ENCODE measurements at regions not wholly inside any gene's neighbourhood (a gene's known extent, or its start where the extent isn't known, plus 50 kb on each side); places are given as distances from the start of the nearest gene placed in this dataset.
A peak's percentile ranks its signal among the peaks of the same experiment; 100 is the strongest.

GRCh38 chr12:124238886-124239285 is 56.0 kb upstream of the RFLNA start:
- CTCF ChIA-PET = no interaction called here

DNA sequence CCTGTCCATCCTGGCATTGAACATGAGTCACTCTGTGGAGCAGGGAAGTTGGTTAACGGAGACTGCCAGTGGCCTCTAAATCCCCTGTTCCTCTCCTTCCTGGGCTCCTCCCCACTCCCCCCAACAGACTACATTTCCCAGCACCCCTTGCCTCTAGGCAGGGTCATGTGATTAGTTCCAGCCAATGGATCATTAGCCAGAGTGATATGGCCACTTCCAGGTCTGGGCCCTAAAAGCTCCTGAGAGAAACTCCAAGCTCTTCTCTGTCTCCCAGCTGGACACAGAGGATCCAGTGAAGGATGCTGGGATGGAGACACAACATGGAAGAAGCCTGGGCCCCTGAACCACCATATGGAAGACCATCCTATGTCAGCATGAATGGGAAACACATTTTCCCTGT is 54.4 kb upstream of the RFLNA start:
- no peaks in the 10 kb centered on the region for H3K36me3 ChIP-seq (ENCODE audit: control insufficient read depth in 1 of 2, insufficient read depth in 2 of 2, low read length in 2 of 2)
- H3K27me3 ChIP-seq (ENCODE audit: insufficient read depth, low read length) = no peaks in the 10 kb centered on the region; the same call in 1 of the 2 replicates
- ChIA-PET POLR2A (no interaction called here), RAD21 (ENCODE audit: low non-redundant PET in 1 of 2, low total read pairs in 2 of 2, uncharacterized antibody in 2 of 2, unreplicated experiment in 2 of 2) (no interaction called here), CTCF (no interaction called here)
- TF ChIP-seq ELF1 (IDR thresholded peaks at IDR 0.05; ENCODE audit: borderline replicate concordance, low read depth) (peak; percentile 66), RAD21 (IDR thresholded peaks at IDR 0.05; ENCODE audit: low read depth) (no peak), CBX3 (IDR thresholded peaks at IDR 0.05; ENCODE audit: low read depth) (no peak), YY1 (IDR thresholded peaks at IDR 0.05; ENCODE audit: extremely low read depth, insufficient replicate concordance, low read depth, low read length) (peak; percentile 70), EZH2 (IDR thresholded peaks at IDR 0.05) (no peak), SIN3A (IDR thresholded peaks at IDR 0.05; ENCODE audit: low read depth) (no peak), SP1 (IDR thresholded peaks at IDR 0.05; ENCODE audit: low read depth) (peak; percentile 46; the same call in 1 of the 2 replicates), POLR2A (IDR thresholded peaks at IDR 0.05; ENCODE audit: borderline replicate concordance, extremely low read depth, insufficient read depth, insufficient read length) (no peak), CEBPB (IDR thresholded peaks at IDR 0.05; ENCODE audit: low read depth) (no peak), ZNF274 (IDR thresholded peaks at IDR 0.05; ENCODE audit: low read depth, low read length) (no peak), ZFX (IDR thresholded peaks at IDR 0.05) (peak; percentile 28; the same call in 1 of the 2 replicates), JUND (IDR thresholded peaks at IDR 0.05) (no peak)
- TF ChIP-seq, protein P1, sequence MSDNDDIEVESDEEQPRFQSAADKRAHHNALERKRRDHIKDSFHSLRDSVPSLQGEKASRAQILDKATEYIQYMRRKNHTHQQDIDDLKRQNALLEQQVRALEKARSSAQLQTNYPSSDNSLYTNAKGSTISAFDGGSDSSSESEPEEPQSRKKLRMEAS (IDR thresholded peaks at IDR 0.05) = no peak
- DNase-seq (ENCODE audit: low read depth, low spot score) (peak; percentile 39), ATAC-seq (peak; percentile 100)
- H4K20me1 ChIP-seq (ENCODE audit: insufficient read depth) = no peaks in the 10 kb centered on the region
- no peaks in the 10 kb centered on the region for H3K9me3 ChIP-seq (ENCODE audit: control insufficient read depth in 1 of 2, insufficient read depth in 1 of 2, low read depth in 1 of 2, low read length in 2 of 2)
- no peaks in the 10 kb centered on the region for H3K9me2 ChIP-seq (ENCODE audit: insufficient read depth)
- BruUV-seq (replicated peaks) = no TSS peak
- H3K79me2 ChIP-seq (ENCODE audit: insufficient read depth, low read length) = no peaks in the 10 kb centered on the region
- H3K9ac ChIP-seq (ENCODE audit: low read length) = no peak overlapping the region
- intact Hi-C loops (cut with micrococcal nuclease) = no loop called here
- H3K4me1 ChIP-seq (ENCODE audit: control insufficient read depth in 1 of 2, insufficient read depth in 2 of 2, low read length in 2 of 2) = peaks cover 0 to 5% of the 10 kb centered on the region in 2 experiments; a peak in 1 of 4 replicates
- H3K4me2 ChIP-seq (ENCODE audit: low read length) = no peak overlapping the region
- no peak overlapping the region for H2AFZ ChIP-seq (ENCODE audit: low read depth, low read length, poor library complexity, severe bottlenecking)
- H3K4me3 ChIP-seq (replicated peaks in 1 of 2; ENCODE audit: low read depth in 1 of 2, low read length in 2 of 2) = no peak overlapping the region
- H3K27ac ChIP-seq (ENCODE audit: low read depth, low read length) = no peak overlapping the region

More at GRCh38 chr12:124238886-124239285, 56.0 kb upstream of the RFLNA start:
- no peaks in the 10 kb centered on the region for H3K36me3 ChIP-seq (ENCODE audit: control insufficient read depth in 1 of 2, insufficient read depth in 2 of 2, low read length in 2 of 2)
- no peaks in the 10 kb centered on the region for H3K79me2 ChIP-seq (ENCODE audit: insufficient read depth, low read length)
- DNase-seq (ENCODE audit: low read depth, low spot score) (no peak), ATAC-seq (no peak)
- H3K27ac ChIP-seq (ENCODE audit: low read depth, low read length) = no peak overlapping the region
- POLR2A ChIA-PET = no interaction called here
- no peaks in the 10 kb centered on the region; the same call in 1 of the 2 replicates for H3K27me3 ChIP-seq (ENCODE audit: insufficient read depth, low read length)
- no peak for TF ChIP-seq POLR2A (IDR thresholded peaks at IDR 0.05; ENCODE audit: borderline replicate concordance, extremely low read depth, insufficient read depth, insufficient read length)
- TF ChIP-seq, protein P1 (IDR thresholded peaks at IDR 0.05) = no peak
- TF ChIP-seq FOSL1 (IDR thresholded peaks at IDR 0.05; ENCODE audit: low read depth) = no peak
- TF ChIP-seq, protein P2, sequence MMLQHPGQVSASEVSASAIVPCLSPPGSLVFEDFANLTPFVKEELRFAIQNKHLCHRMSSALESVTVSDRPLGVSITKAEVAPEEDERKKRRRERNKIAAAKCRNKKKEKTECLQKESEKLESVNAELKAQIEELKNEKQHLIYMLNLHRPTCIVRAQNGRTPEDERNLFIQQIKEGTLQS (IDR thresholded peaks at IDR 0.05) = no peak
- TF ChIP-seq EGR1 (IDR thresholded peaks at IDR 0.05; ENCODE audit: low read depth) = no peak
- intact Hi-C loops (cut with micrococcal nuclease) = no loop called here
- no peaks in the 10 kb centered on the region for H3K9me3 ChIP-seq (ENCODE audit: control insufficient read depth in 1 of 2, insufficient read depth in 1 of 2, low read depth in 1 of 2, low read length in 2 of 2)
- no peaks in the 10 kb centered on the region for H4K20me1 ChIP-seq (ENCODE audit: insufficient read depth)
- RAD21 ChIA-PET (ENCODE audit: low non-redundant PET in 1 of 2, low total read pairs in 2 of 2, uncharacterized antibody in 2 of 2, unreplicated experiment in 2 of 2) = interaction anchor here in 1 of 2 experiments (0.5 kb wide), 1 partner anchor 18 kb away, joined by 4 read pairs; no protein-coding TSS in a partner anchor
- peaks cover 0 to 5% of the 10 kb centered on the region in 2 experiments; a peak in 1 of 4 replicates for H3K4me1 ChIP-seq (ENCODE audit: control insufficient read depth in 1 of 2, insufficient read depth in 2 of 2, low read length in 2 of 2)
- H3K9me2 ChIP-seq (ENCODE audit: insufficient read depth) = no peaks in the 10 kb centered on the region
- no peak overlapping the region for H3K4me3 ChIP-seq (replicated peaks in 1 of 2; ENCODE audit: low read depth in 1 of 2, low read length in 2 of 2)
- H3K9ac ChIP-seq (ENCODE audit: low read length) = no peak overlapping the region
- BruUV-seq (replicated peaks) = no TSS peak
- no peak overlapping the region for H3K4me2 ChIP-seq (ENCODE audit: low read length)
- H2AFZ ChIP-seq (ENCODE audit: low read depth, low read length, poor library complexity, severe bottlenecking) = no peak overlapping the region
